ENCODE measurements at regions not wholly inside any gene's neighbourhood (a gene's known extent, or its start where the extent isn't known, plus 50 kb on each side); places are given as distances from the start of the nearest gene placed in this dataset.

- Histone ChIP-seq H3K9me3 (ENCODE audit: control insufficient read depth, low read depth, low read length) (no peaks in the 10 kb centered on the region), H3K36me3 (ENCODE audit: control insufficient read depth in 2 of 2, extremely low read depth in 1 of 2, insufficient read depth in 2 of 2, low read length in 2 of 2) (no peaks in the 10 kb centered on the region)
Observed at GRCh38 chr5:164057121-164057520, 551.7 kb downstream of the MAT2B start.

GRCh38 chr5:164058621-164059020 is 553.2 kb downstream of the MAT2B start:
- no peak overlapping the region for H3K4me2 ChIP-seq (ENCODE audit: control insufficient read depth, extremely low read depth, insufficient read depth, low read depth, low read length)
- no peak overlapping the region for H2AFZ ChIP-seq (ENCODE audit: control insufficient read depth, low read length)
- H3K79me2 ChIP-seq (ENCODE audit: control insufficient read depth, insufficient read depth, low read length), result no peaks in the 10 kb centered on the region
- no peaks in the 10 kb centered on the region for H3K36me3 ChIP-seq (ENCODE audit: control insufficient read depth in 2 of 2, extremely low read depth in 1 of 2, insufficient read depth in 2 of 2, low read length in 2 of 2)
- TF ChIP-seq CTCF (optimal IDR thresholded peaks at IDR 0.05 in 1 of 3, IDR thresholded peaks at IDR 0.05 in 1 of 3, conservative IDR thresholded peaks at IDR 0.05 in 1 of 3; ENCODE audit: extremely low read depth in 1 of 3, insufficient read depth in 2 of 3, low read length in 3 of 3) (no peak), EZH2 (IDR thresholded peaks at IDR 0.05; ENCODE audit: low read length) (no peak)
- no peak for DNase-seq (ENCODE audit: low read depth, low spot score)
- H3K4me1 ChIP-seq (ENCODE audit: control insufficient read depth, extremely low read depth, insufficient read depth, low read length), result no peaks in the 10 kb centered on the region
- dilution Hi-C loops (cut with MboI; ENCODE audit: extremely low pct_ligation_motif_present, low sequenced_read_pairs), result no loop called here
- FAIRE-seq, result no peak
- H3K9me3 ChIP-seq (ENCODE audit: control insufficient read depth, low read depth, low read length), result no peaks in the 10 kb centered on the region
- no peak overlapping the region for H3K9ac ChIP-seq (ENCODE audit: control insufficient read depth, extremely low read depth, insufficient read depth, low read length)
- H3K9me1 ChIP-seq (ENCODE audit: control insufficient read depth, extremely low read depth, insufficient read depth, low read length), result no peaks in the 10 kb centered on the region
- H4K20me1 ChIP-seq (ENCODE audit: control insufficient read depth, extremely low read depth, insufficient read depth, low read length), result no peaks in the 10 kb centered on the region
- no peaks in the 10 kb centered on the region for H3K27me3 ChIP-seq (ENCODE audit: control insufficient read depth, extremely low read depth, insufficient read depth, low read length)
- H3K4me3 ChIP-seq (ENCODE audit: control insufficient read depth in 2 of 3, extremely low read depth in 1 of 3, insufficient read depth in 2 of 3, low read depth in 1 of 3, low read length in 3 of 3), result no peak overlapping the region
- no peak overlapping the region for H3K27ac ChIP-seq (ENCODE audit: control insufficient read depth, insufficient read depth, low read length)

More at GRCh38 chr5:164057121-164057520, 551.7 kb downstream of the MAT2B start:
- FAIRE-seq, result no peak
- Histone ChIP-seq H4K20me1 (ENCODE audit: control insufficient read depth, extremely low read depth, insufficient read depth, low read length) (no peaks in the 10 kb centered on the region), H3K9ac (ENCODE audit: control insufficient read depth, extremely low read depth, insufficient read depth, low read length) (no peak overlapping the region), H3K4me1 (ENCODE audit: control insufficient read depth, extremely low read depth, insufficient read depth, low read length) (no peaks in the 10 kb centered on the region), H3K4me2 (ENCODE audit: control insufficient read depth, extremely low read depth, insufficient read depth, low read depth, low read length) (no peak overlapping the region), H3K27ac (ENCODE audit: control insufficient read depth, insufficient read depth, low read length) (no peak overlapping the region), H2AFZ (ENCODE audit: control insufficient read depth, low read length) (no peak overlapping the region), H3K27me3 (ENCODE audit: control insufficient read depth, extremely low read depth, insufficient read depth, low read length) (no peaks in the 10 kb centered on the region), H3K79me2 (ENCODE audit: control insufficient read depth, insufficient read depth, low read length) (no peaks in the 10 kb centered on the region), H3K4me3 (ENCODE audit: control insufficient read depth in 2 of 3, extremely low read depth in 1 of 3, insufficient read depth in 2 of 3, low read depth in 1 of 3, low read length in 3 of 3) (no peak overlapping the region), H3K9me1 (ENCODE audit: control insufficient read depth, extremely low read depth, insufficient read depth, low read length) (no peaks in the 10 kb centered on the region)
- TF ChIP-seq CTCF (optimal IDR thresholded peaks at IDR 0.05 in 1 of 3, IDR thresholded peaks at IDR 0.05 in 1 of 3, conservative IDR thresholded peaks at IDR 0.05 in 1 of 3; ENCODE audit: extremely low read depth in 1 of 3, insufficient read depth in 2 of 3, low read length in 3 of 3), result no peak
- no peak for TF ChIP-seq EZH2 (IDR thresholded peaks at IDR 0.05; ENCODE audit: low read length)
- DNase-seq (ENCODE audit: low read depth, low spot score), result no peak
- dilution Hi-C loops (cut with MboI; ENCODE audit: extremely low pct_ligation_motif_present, low sequenced_read_pairs), result no loop called here

Data from keratinocyte (primary cell).